ENCODE measurements at regions not wholly inside any gene's neighbourhood (a gene's known extent, or its start where the extent isn't known, plus 50 kb on each side); places are given as distances from the start of the nearest gene placed in this dataset.

- TF ChIP-seq CTCF (IDR thresholded peaks at IDR 0.05; ENCODE audit: borderline replicate concordance, insufficient read depth, low read depth, low read length) = no peak
- H3K4me3 ChIP-seq (ENCODE audit: low read depth, low read length) = no peak overlapping the region
These were observed 139.8 kb downstream of the RPL22L1 start for GRCh38 chr3:170730071-170730812.

DNA sequence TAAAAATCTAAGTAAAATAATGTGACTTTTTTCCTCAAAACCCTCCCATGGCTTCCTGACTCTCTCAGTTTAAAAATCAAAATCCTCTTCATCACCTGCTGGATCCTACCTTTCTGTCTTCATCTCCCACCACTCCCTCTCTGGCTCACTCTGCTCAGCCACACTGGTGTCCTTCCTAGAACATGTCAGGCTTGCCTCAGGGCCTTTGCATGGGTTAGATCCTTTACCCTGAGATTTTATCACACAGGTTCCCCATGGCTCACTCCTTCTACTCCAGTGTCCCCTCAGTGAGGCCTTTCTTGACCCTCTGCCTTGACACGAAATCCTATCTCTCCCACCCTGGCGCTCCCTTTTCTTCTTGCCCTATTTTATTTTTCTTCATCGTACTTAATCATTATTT, 141.8 kb downstream of the RPL22L1 start:
- no peak overlapping the region for H3K4me3 ChIP-seq (ENCODE audit: low read depth, low read length)
- TF ChIP-seq CTCF (IDR thresholded peaks at IDR 0.05; ENCODE audit: borderline replicate concordance, insufficient read depth, low read depth, low read length) = no peak

DNA sequence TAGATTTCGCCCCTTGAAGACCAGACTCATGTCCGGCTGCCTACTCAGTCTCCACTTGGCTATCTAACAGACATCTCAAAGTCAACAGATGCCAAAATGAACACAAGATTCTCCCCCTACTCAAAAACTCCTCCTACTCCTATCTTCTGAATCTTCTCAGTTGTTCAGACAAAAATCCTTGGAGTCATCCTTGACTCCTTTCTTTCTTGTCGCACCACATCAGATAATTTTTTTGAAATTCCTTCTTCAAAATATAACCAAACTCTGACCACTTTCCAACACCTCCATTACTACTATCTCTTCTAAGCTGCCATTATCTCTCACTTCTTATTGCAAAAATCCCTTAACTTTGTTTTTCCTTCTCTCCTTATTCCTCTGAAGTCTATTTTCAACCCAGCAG, 141.9 kb upstream of the SLC7A14 start:
- no peak for TF ChIP-seq CTCF (IDR thresholded peaks at IDR 0.05; ENCODE audit: borderline replicate concordance, insufficient read depth, low read depth, low read length)

GRCh38 chr3:170726976-170727661, 141.2 kb upstream of the SLC7A14 start:
- H3K4me3 ChIP-seq (ENCODE audit: low read depth, low read length) = no peak overlapping the region
- no peak for TF ChIP-seq CTCF (IDR thresholded peaks at IDR 0.05; ENCODE audit: borderline replicate concordance, insufficient read depth, low read depth, low read length)

More for the DNA sequence above, 141.9 kb upstream of the SLC7A14 start:
- H3K4me3 ChIP-seq (ENCODE audit: low read depth, low read length) = no peak overlapping the region

- H3K4me3 ChIP-seq (ENCODE audit: low read depth, low read length) = no peak overlapping the region
- no peak for TF ChIP-seq CTCF (IDR thresholded peaks at IDR 0.05; ENCODE audit: borderline replicate concordance, insufficient read depth, low read depth, low read length)
These were observed 139.4 kb upstream of the SLC7A14 start for GRCh38 chr3:170725285-170725731.

DNA sequence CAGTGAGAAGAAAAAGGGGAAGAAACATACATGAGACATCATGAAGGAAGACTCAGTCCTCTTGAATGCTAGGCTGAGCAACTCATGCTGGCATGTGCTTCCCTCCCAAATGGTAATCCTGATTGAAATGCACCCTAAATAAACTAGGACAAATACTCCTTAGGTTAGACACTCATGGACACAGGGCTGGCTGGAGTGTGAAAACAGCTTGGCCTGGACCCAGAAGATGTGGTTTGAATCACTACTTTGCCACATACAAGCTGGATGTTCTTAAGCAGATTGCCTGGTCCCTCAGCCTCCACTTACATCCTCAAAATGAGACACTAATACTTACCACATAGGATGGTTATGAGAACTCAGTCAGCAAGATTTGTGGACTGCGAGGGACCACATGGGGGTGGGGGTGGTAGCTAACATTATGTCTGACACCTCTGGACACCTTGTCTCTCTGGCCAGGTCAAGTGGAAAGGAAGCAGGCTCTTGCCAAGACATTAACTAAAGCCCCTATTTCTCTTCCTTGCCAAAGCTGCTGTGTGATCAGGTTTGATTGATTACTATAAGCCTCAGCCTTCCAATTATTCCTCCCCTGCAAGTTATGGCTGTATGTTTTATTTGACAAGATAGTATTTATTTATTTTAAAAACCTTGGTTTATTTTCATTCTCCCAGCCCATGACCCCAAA, 138.9 kb upstream of the SLC7A14 start:
- H3K4me3 ChIP-seq (ENCODE audit: low read depth, low read length) = no peak overlapping the region
- TF ChIP-seq CTCF (IDR thresholded peaks at IDR 0.05; ENCODE audit: borderline replicate concordance, insufficient read depth, low read depth, low read length) = no peak
